Ascending aorta (tissue), 2 donors: ENCODE measurements at regions not wholly inside any gene's neighbourhood (a gene's known extent, or its start where the extent isn't known, plus 50 kb on each side); places are given as distances from the start of the nearest gene placed in this dataset.
"Not testable (repeated sequence)": the region's sequence is repeated elsewhere in the genome, so short reads cannot be mapped to it uniquely, and the experiment has no call there.

Experiments used
- DNase-seq, 2 donors: peaks; one replicate each; pipeline ENCODE4 v3.0.0-alpha.2; 2019; ENCODE audit warnings: low spot score in 2 of 2
- H3K27ac ChIP-seq, 2 donors: fragments of 200-600 bp; sonication (generic); one replicate each; pipeline ENCODE4 v1.5.1; 2016 to 2017; ENCODE audit warnings: mild to moderate bottlenecking in 1 of 2
- H3K27me3 ChIP-seq: fragments of 200-600 bp; sonication (generic); one replicate; pipeline ENCODE4 v1.5.1; 2017
- H3K36me3 ChIP-seq, 2 donors: fragments of 200-600 bp; sonication (generic); one replicate each; pipeline ENCODE4 v1.5.1; 2016
- H3K4me1 ChIP-seq, 2 donors: fragments of 200-600 bp; sonication (generic); one replicate each; pipeline ENCODE4 v1.5.1; 2016 to 2017; ENCODE audit warnings: mild to moderate bottlenecking in 1 of 2
- H3K4me3 ChIP-seq, 2 donors: fragments of 200-600 bp; sonication (generic); one replicate each; pipeline ENCODE4 v1.5.1; 2016 to 2017; ENCODE audit warnings: mild to moderate bottlenecking in 1 of 2
- H3K9me3 ChIP-seq, 2 donors: fragments of 200-600 bp; sonication (generic); one replicate each; pipeline ENCODE4 v1.5.1; 2016
- CTCF ChIP-seq, 3 experiments: fragments of 200-600 bp in 2 of 3; fragments of 450-650 bp in 1 of 3; sonication (generic) in 2 of 3; IDR thresholded peaks; one replicate each; pipeline ENCODE4 v1.5.1; 2016 to 2019; ENCODE audit warnings: antibody characterized with exemption in 3 of 3, mild to moderate bottlenecking in 1 of 3, moderate library complexity in 1 of 3
- intact Hi-C: fragments of 100-400 bp; cut with DNase I; formaldehyde crosslinking; loops from one replicate; pipeline ENCODE4 v1.15.1; 2023

DNA sequence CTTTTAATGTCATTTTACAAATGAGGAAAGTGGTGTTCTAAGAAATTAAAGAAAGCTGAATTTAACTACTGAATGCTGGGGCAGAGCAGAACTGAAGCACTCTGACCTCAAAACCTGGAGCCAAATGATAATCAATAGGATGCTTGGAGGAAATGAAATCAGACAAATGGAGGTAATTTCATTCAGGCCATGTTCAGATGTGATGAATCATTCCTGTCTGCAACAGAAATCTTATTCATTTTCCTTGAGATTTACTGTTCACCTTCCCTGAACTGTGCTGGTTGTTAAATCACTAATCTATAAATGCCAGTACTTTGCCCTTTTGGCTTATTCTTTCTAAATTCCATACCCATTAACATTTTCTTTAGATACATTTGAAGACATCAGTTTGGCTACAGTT lies 85.6 kb upstream of the SNX7 start:
- no peaks in the 10 kb centered on the region for H3K9me3 ChIP-seq
- DNase-seq: no peak
- no peak overlapping the region for H3K4me3 ChIP-seq
- TF ChIP-seq CTCF (IDR thresholded peaks at IDR 0.05): no peak
- H3K27me3 ChIP-seq: no peaks in the 10 kb centered on the region
- H3K27ac ChIP-seq: no peak overlapping the region
- H3K4me1 ChIP-seq: no peaks in the 10 kb centered on the region
- intact Hi-C loops: no loop called here
- H3K36me3 ChIP-seq: no peaks in the 10 kb centered on the region

DNA sequence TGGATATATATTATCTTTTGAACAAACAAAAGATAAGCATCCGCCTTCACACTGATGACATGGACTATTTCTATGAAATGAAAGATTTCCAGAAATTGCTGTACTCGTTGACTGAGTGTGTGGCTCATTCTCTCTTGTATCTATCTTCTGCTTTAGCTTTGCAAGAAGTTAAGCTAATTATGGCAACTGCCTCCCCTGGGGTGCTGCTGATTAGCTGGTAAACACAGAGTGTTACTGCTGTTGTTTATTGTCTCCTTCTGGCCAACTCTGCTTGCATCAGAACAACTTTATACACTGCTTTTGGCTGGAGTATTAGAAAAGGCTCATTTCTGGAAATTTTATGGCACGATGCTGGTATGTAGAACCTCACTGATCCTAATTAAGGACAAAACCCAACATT lies 95.6 kb upstream of the SNX7 start:
- TF ChIP-seq CTCF (IDR thresholded peaks at IDR 0.05): no peak
- Histone ChIP-seq H3K27ac (no peak overlapping the region), H3K27me3 (no peaks in the 10 kb centered on the region), H3K9me3 (no peaks in the 10 kb centered on the region), H3K4me3 (no peak overlapping the region), H3K36me3 (no peaks in the 10 kb centered on the region), H3K4me1 (no peaks in the 10 kb centered on the region)
- no peak for DNase-seq
- intact Hi-C loops: no loop called here

DNA sequence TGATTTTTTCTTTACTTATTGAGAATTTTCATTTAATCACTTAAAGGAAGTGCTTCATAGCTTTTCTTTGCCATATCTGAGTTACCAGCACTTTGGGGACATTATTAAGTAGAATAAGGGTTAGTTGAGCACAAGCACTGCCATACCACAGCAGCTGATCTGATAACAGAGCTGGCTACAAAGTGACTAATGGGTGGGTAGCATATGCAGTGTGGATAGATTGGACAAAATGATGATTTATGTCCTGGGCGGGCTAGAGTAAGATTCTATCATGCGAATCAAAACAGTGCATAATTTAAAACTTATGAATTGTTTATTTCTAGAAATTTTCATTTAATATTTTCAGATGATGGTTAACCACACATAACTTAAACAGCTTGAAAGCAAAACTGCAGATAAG lies 102.2 kb upstream of the SNX7 start:
- no peaks in the 10 kb centered on the region for H3K27me3 ChIP-seq
- no peaks in the 10 kb centered on the region for H3K4me1 ChIP-seq
- no peak overlapping the region for H3K27ac ChIP-seq
- no peak overlapping the region for H3K4me3 ChIP-seq
- intact Hi-C loops: no loop called here
- H3K36me3 ChIP-seq: no peaks in the 10 kb centered on the region
- DNase-seq: no peak
- H3K9me3 ChIP-seq: no peaks in the 10 kb centered on the region
- no peak for TF ChIP-seq CTCF (IDR thresholded peaks at IDR 0.05)

- H3K27me3 ChIP-seq: no peaks in the 10 kb centered on the region
- DNase-seq: no peak
- intact Hi-C loops: no loop called here
- no peaks in the 10 kb centered on the region for H3K9me3 ChIP-seq
- no peaks in the 10 kb centered on the region for H3K36me3 ChIP-seq
- H3K4me3 ChIP-seq: no peak overlapping the region
- no peaks in the 10 kb centered on the region for H3K4me1 ChIP-seq
- H3K27ac ChIP-seq: no peak overlapping the region
- no peak for TF ChIP-seq CTCF (IDR thresholded peaks at IDR 0.05)
These were observed 103.6 kb upstream of the SNX7 start for GRCh38 chr1:98557895-98558294.

- no peak overlapping the region for H3K4me3 ChIP-seq
- intact Hi-C loops: no loop called here
- DNase-seq: no peak
- H3K9me3 ChIP-seq: no peaks in the 10 kb centered on the region
- no peak overlapping the region for H3K27ac ChIP-seq
- no peaks in the 10 kb centered on the region for H3K27me3 ChIP-seq
- H3K36me3 ChIP-seq: no peaks in the 10 kb centered on the region
- H3K4me1 ChIP-seq: no peaks in the 10 kb centered on the region
- TF ChIP-seq CTCF (IDR thresholded peaks at IDR 0.05): peak in 2 of 3 experiments; percentile 17 to 29
These were observed 104.9 kb upstream of the SNX7 start for GRCh38 chr1:98556521-98557158.

DNA sequence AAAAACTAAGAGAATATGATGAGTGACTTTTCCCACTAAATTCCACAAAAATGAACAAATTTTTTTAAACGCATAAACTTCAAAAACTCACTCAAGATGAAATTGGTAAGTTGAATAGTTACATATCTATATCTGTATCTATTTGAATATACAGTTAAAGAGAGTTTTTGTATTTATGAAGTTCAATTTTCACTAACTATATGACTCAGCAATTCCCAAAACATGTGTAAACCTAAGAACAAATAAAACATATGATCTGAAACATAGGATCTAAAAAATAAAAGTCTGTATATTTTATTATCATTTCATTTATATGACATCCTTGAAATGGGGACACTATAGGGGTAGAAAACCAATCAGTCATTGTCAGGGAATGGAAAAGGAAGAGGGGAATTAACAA lies 105.7 kb upstream of the SNX7 start:
- no peaks in the 10 kb centered on the region for H3K4me1 ChIP-seq
- no peak overlapping the region for H3K4me3 ChIP-seq
- TF ChIP-seq CTCF (IDR thresholded peaks at IDR 0.05): no peak
- no peaks in the 10 kb centered on the region for H3K27me3 ChIP-seq
- H3K9me3 ChIP-seq: no peaks in the 10 kb centered on the region
- no peaks in the 10 kb centered on the region for H3K36me3 ChIP-seq
- H3K27ac ChIP-seq: no peak overlapping the region
- intact Hi-C loops: no loop called here
- DNase-seq: no peak

- H3K4me3 ChIP-seq, intact Hi-C loops: not testable (repeated sequence)
These were observed 108.9 kb upstream of the SNX7 start for GRCh38 chr1:98552576-98553074.

More at GRCh38 chr1:98552576-98553074, 108.9 kb upstream of the SNX7 start:
- not testable (repeated sequence) for H3K9me3 ChIP-seq, H3K4me1 ChIP-seq, H3K27ac ChIP-seq, DNase-seq, H3K27me3 ChIP-seq, H3K36me3 ChIP-seq
